ENCODE measurements at regions not wholly inside any gene's neighbourhood (a gene's known extent, or its start where the extent isn't known, plus 50 kb on each side); places are given as distances from the start of the nearest gene placed in this dataset.
"Not testable (repeated sequence)": the region's sequence is repeated elsewhere in the genome, so short reads cannot be mapped to it uniquely, and the experiment has no call there.

- H3K79me1 ChIP-seq (ENCODE audit: low read depth, low read length) = no peaks in the 10 kb centered on the region
- H2BK120ac ChIP-seq (ENCODE audit: low read depth, low read length) = no peak overlapping the region
- H3K36me3 ChIP-seq (replicated peaks in 1 of 2; ENCODE audit: control insufficient read depth in 2 of 2, insufficient read depth in 2 of 2, low read length in 2 of 2) = no peaks in the 10 kb centered on the region
- no peak overlapping the region for H2BK15ac ChIP-seq (ENCODE audit: low read length)
- no peak overlapping the region for H2BK12ac ChIP-seq (ENCODE audit: low read length)
- H2AFZ ChIP-seq (ENCODE audit: low read length) = no peak overlapping the region
- DNase-seq (ENCODE audit: low spot score) = no peak
- H4K91ac ChIP-seq (ENCODE audit: low read depth, low read length, poor library complexity) = no peak overlapping the region
- no peak overlapping the region for H2BK5ac ChIP-seq (ENCODE audit: low read length)
- no peak overlapping the region for H3K4me3 ChIP-seq (ENCODE audit: low read length in 2 of 2)
- H3K4me2 ChIP-seq (ENCODE audit: insufficient read depth, low read length, poor library complexity, severe bottlenecking) = no peak overlapping the region
- H2AK5ac ChIP-seq (ENCODE audit: low read depth, low read length) = no peak overlapping the region
- H3K14ac ChIP-seq (ENCODE audit: low read length) = no peak overlapping the region
- H4K8ac ChIP-seq (ENCODE audit: low read depth, low read length) = no peak overlapping the region
- H3K4ac ChIP-seq (ENCODE audit: low read length) = no peak overlapping the region
- peaks cover 2 to 4% of the 10 kb centered on the region in 2 donors for H3K4me1 ChIP-seq (ENCODE audit: control insufficient read depth in 2 of 2, insufficient read depth in 1 of 2, low read depth in 1 of 2, low read length in 2 of 2)
- no peak overlapping the region for H3K9ac ChIP-seq (ENCODE audit: low read depth, low read length, poor library complexity)
- no peak overlapping the region for H3K23ac ChIP-seq (ENCODE audit: low read depth, low read length, poor library complexity)
- H3K18ac ChIP-seq (ENCODE audit: low read length) = no peak overlapping the region
- no CpG with 5 or more reads among the region's 2 CpGs for WGBS, 2 donors (ENCODE audit: extremely low coverage in 2 of 2, insufficient read length in 2 of 2, insufficient replicate concordance in 1 of 2)
- peaks cover 0 to 1% of the 10 kb centered on the region in 2 donors for H3K9me3 ChIP-seq (replicated peaks in 1 of 2; ENCODE audit: control insufficient read depth in 2 of 2, insufficient read depth in 1 of 2, low read depth in 1 of 2, low read length in 2 of 2)
- no peaks in the 10 kb centered on the region for H3K27me3 ChIP-seq (ENCODE audit: control insufficient read depth in 3 of 3, insufficient read depth in 3 of 3, low read depth in 1 of 3, low read length in 3 of 3)
- no peak overlapping the region for H3K27ac ChIP-seq (replicated peaks; ENCODE audit: low read length)
Measured at GRCh38 chr3:89533275-89533674, 425.9 kb downstream of the EPHA3 start.

DNA sequence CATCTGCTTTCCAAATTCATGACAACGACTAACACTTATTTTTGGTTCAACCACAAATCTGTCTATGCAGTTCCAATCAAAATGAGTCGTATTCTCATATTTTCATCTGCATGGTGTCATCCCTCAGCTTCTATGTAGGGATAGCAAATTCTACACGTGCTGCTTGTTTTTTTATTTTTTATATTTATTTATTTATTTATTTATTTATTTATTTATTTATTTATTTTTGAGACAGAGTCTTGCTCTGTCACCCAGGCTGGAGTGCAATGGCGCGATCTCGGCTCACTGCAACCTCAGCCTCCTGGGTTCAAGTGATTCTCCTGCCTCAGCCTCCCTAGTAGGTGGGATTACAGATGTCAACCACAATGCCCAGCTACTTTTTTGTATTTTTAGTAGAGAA, 447.2 kb downstream of the EPHA3 start:
- not testable (repeated sequence) for H3K4me2 ChIP-seq (ENCODE audit: insufficient read depth, low read length, poor library complexity, severe bottlenecking); H3K9ac ChIP-seq (ENCODE audit: low read depth, low read length, poor library complexity)
- WGBS, 2 donors (ENCODE audit: extremely low coverage in 2 of 2, insufficient read length in 2 of 2, insufficient replicate concordance in 1 of 2) = 100% methylated on average over 1 of the region's 6 CpGs; no CpG with 5 or more reads in 1 of the 2 donors

DNA sequence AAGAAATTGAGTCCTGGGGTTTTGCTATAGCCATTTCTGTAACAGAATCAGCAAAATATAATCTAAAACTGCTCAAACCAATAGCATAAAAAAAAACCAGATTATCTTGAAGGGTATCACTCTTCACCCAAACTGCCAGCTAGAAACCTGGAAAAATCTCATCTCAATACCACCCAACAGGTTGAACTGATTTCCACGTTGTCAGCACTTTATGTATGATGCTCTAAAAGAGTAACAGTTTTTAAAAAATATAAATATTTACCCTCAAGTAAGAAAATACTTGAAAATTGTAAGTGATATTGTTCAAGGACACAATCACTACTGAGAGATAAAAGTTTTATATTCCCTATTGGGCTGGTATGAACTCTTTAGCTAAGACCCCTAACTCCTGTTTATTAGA, 451.3 kb downstream of the EPHA3 start:
- H2BK120ac ChIP-seq (ENCODE audit: low read depth, low read length) = no peak overlapping the region
- H2BK5ac ChIP-seq (ENCODE audit: low read length) = no peak overlapping the region
- no peak overlapping the region for H3K9ac ChIP-seq (ENCODE audit: low read depth, low read length, poor library complexity)
- no peak overlapping the region for H2AK5ac ChIP-seq (ENCODE audit: low read depth, low read length)
- H4K91ac ChIP-seq (ENCODE audit: low read depth, low read length, poor library complexity) = no peak overlapping the region
- H3K9me3 ChIP-seq (replicated peaks in 1 of 2; ENCODE audit: control insufficient read depth in 2 of 2, insufficient read depth in 1 of 2, low read depth in 1 of 2, low read length in 2 of 2) = peaks cover 0 to 1% of the 10 kb centered on the region in 2 donors
- no peaks in the 10 kb centered on the region for H3K4me1 ChIP-seq (ENCODE audit: control insufficient read depth in 2 of 2, insufficient read depth in 1 of 2, low read depth in 1 of 2, low read length in 2 of 2)
- DNase-seq (ENCODE audit: low spot score) = no peak
- H3K79me1 ChIP-seq (ENCODE audit: low read depth, low read length) = no peaks in the 10 kb centered on the region
- H3K36me3 ChIP-seq (replicated peaks in 1 of 2; ENCODE audit: control insufficient read depth in 2 of 2, insufficient read depth in 2 of 2, low read length in 2 of 2) = no peaks in the 10 kb centered on the region
- no peaks in the 10 kb centered on the region for H3K27me3 ChIP-seq (ENCODE audit: control insufficient read depth in 3 of 3, insufficient read depth in 3 of 3, low read depth in 1 of 3, low read length in 3 of 3)
- no peak overlapping the region for H2AFZ ChIP-seq (ENCODE audit: low read length)
- H4K8ac ChIP-seq (ENCODE audit: low read depth, low read length) = no peak overlapping the region
- H3K4me3 ChIP-seq (ENCODE audit: low read length in 2 of 2) = no peak overlapping the region
- no peak overlapping the region for H3K27ac ChIP-seq (replicated peaks; ENCODE audit: low read length)
- H2BK12ac ChIP-seq (ENCODE audit: low read length) = no peak overlapping the region
- H3K14ac ChIP-seq (ENCODE audit: low read length) = no peak overlapping the region
- H3K4ac ChIP-seq (ENCODE audit: low read length) = no peak overlapping the region
- H3K23ac ChIP-seq (ENCODE audit: low read depth, low read length, poor library complexity) = no peak overlapping the region
- WGBS, 2 donors (ENCODE audit: extremely low coverage in 2 of 2, insufficient read length in 2 of 2, insufficient replicate concordance in 1 of 2) = no CpG with 5 or more reads among the region's 1 CpG
- no peak overlapping the region for H2BK15ac ChIP-seq (ENCODE audit: low read length)
- H3K18ac ChIP-seq (ENCODE audit: low read length) = no peak overlapping the region
- H3K4me2 ChIP-seq (ENCODE audit: insufficient read depth, low read length, poor library complexity, severe bottlenecking) = no peak overlapping the region

More for the DNA sequence above, 447.2 kb downstream of the EPHA3 start:
- not testable (repeated sequence) for H2AFZ ChIP-seq (ENCODE audit: low read length); H2BK12ac ChIP-seq (ENCODE audit: low read length); H2BK5ac ChIP-seq (ENCODE audit: low read length); H3K79me1 ChIP-seq (ENCODE audit: low read depth, low read length); H3K9me3 ChIP-seq (replicated peaks in 1 of 2; ENCODE audit: control insufficient read depth in 2 of 2, insufficient read depth in 1 of 2, low read depth in 1 of 2, low read length in 2 of 2); H2AK5ac ChIP-seq (ENCODE audit: low read depth, low read length); H3K4ac ChIP-seq (ENCODE audit: low read length); H4K91ac ChIP-seq (ENCODE audit: low read depth, low read length, poor library complexity); DNase-seq (ENCODE audit: low spot score); H3K4me1 ChIP-seq (ENCODE audit: control insufficient read depth in 2 of 2, insufficient read depth in 1 of 2, low read depth in 1 of 2, low read length in 2 of 2); H3K27me3 ChIP-seq (ENCODE audit: control insufficient read depth in 3 of 3, insufficient read depth in 3 of 3, low read depth in 1 of 3, low read length in 3 of 3); H3K23ac ChIP-seq (ENCODE audit: low read depth, low read length, poor library complexity); H3K4me3 ChIP-seq (ENCODE audit: low read length in 2 of 2); H3K18ac ChIP-seq (ENCODE audit: low read length); H3K36me3 ChIP-seq (replicated peaks in 1 of 2; ENCODE audit: control insufficient read depth in 2 of 2, insufficient read depth in 2 of 2, low read length in 2 of 2); H2BK15ac ChIP-seq (ENCODE audit: low read length); H4K8ac ChIP-seq (ENCODE audit: low read depth, low read length); H3K27ac ChIP-seq (replicated peaks; ENCODE audit: low read length); H2BK120ac ChIP-seq (ENCODE audit: low read depth, low read length); H3K14ac ChIP-seq (ENCODE audit: low read length)

DNA sequence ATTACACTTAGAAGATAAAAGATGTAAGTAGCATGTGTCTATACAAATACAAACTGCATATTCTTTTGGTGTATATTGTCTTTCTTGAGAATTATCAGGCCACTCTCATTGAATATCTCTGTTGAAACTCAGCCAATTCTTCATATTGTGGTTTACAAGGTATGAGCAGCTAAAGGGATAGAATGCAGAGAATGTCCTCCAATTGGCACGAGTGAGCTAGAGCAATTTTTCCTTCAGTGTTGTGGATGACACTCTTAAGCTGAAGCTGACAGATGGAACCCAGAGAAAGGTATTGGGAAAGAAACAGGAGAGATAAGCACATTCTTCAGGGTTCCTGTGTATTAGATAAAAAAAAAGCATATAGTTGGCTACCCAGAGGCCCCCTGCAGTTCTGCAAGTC, 453.1 kb downstream of the EPHA3 start:
- Histone ChIP-seq H4K91ac (ENCODE audit: low read depth, low read length, poor library complexity) (no peak overlapping the region), H2BK15ac (ENCODE audit: low read length) (no peak overlapping the region)

More for the DNA sequence above, 453.1 kb downstream of the EPHA3 start:
- H2BK5ac ChIP-seq (ENCODE audit: low read length) = no peak overlapping the region
- H3K27ac ChIP-seq (replicated peaks; ENCODE audit: low read length) = no peak overlapping the region
- no peaks in the 10 kb centered on the region for H3K36me3 ChIP-seq (replicated peaks in 1 of 2; ENCODE audit: control insufficient read depth in 2 of 2, insufficient read depth in 2 of 2, low read length in 2 of 2)
- H3K4me1 ChIP-seq (ENCODE audit: control insufficient read depth in 2 of 2, insufficient read depth in 1 of 2, low read depth in 1 of 2, low read length in 2 of 2) = no peaks in the 10 kb centered on the region
- no peak overlapping the region for H3K4ac ChIP-seq (ENCODE audit: low read length)
- H2BK120ac ChIP-seq (ENCODE audit: low read depth, low read length) = no peak overlapping the region
- no peaks in the 10 kb centered on the region for H3K27me3 ChIP-seq (ENCODE audit: control insufficient read depth in 3 of 3, insufficient read depth in 3 of 3, low read depth in 1 of 3, low read length in 3 of 3)
- no peak overlapping the region for H4K8ac ChIP-seq (ENCODE audit: low read depth, low read length)
- H3K9ac ChIP-seq (ENCODE audit: low read depth, low read length, poor library complexity) = no peak overlapping the region
- H3K18ac ChIP-seq (ENCODE audit: low read length) = no peak overlapping the region
- no peak overlapping the region for H3K4me3 ChIP-seq (ENCODE audit: low read length in 2 of 2)
- no peak for DNase-seq (ENCODE audit: low spot score)
- no peak overlapping the region for H2AFZ ChIP-seq (ENCODE audit: low read length)
- no CpG with 5 or more reads among the region's 1 CpG for WGBS, 2 donors (ENCODE audit: extremely low coverage in 2 of 2, insufficient read length in 2 of 2, insufficient replicate concordance in 1 of 2)
- no peak overlapping the region for H2AK5ac ChIP-seq (ENCODE audit: low read depth, low read length)
- no peak overlapping the region for H3K14ac ChIP-seq (ENCODE audit: low read length)
- no peaks in the 10 kb centered on the region for H3K79me1 ChIP-seq (ENCODE audit: low read depth, low read length)
- H3K9me3 ChIP-seq (replicated peaks in 1 of 2; ENCODE audit: control insufficient read depth in 2 of 2, insufficient read depth in 1 of 2, low read depth in 1 of 2, low read length in 2 of 2) = peaks cover 0 to 1% of the 10 kb centered on the region in 2 donors
- no peak overlapping the region for H3K4me2 ChIP-seq (ENCODE audit: insufficient read depth, low read length, poor library complexity, severe bottlenecking)
- H3K23ac ChIP-seq (ENCODE audit: low read depth, low read length, poor library complexity) = no peak overlapping the region
- H2BK12ac ChIP-seq (ENCODE audit: low read length) = no peak overlapping the region
